ENCODE measurements at regions not wholly inside any gene's neighbourhood (a gene's known extent, or its start where the extent isn't known, plus 50 kb on each side); places are given as distances from the start of the nearest gene placed in this dataset.

DNA sequence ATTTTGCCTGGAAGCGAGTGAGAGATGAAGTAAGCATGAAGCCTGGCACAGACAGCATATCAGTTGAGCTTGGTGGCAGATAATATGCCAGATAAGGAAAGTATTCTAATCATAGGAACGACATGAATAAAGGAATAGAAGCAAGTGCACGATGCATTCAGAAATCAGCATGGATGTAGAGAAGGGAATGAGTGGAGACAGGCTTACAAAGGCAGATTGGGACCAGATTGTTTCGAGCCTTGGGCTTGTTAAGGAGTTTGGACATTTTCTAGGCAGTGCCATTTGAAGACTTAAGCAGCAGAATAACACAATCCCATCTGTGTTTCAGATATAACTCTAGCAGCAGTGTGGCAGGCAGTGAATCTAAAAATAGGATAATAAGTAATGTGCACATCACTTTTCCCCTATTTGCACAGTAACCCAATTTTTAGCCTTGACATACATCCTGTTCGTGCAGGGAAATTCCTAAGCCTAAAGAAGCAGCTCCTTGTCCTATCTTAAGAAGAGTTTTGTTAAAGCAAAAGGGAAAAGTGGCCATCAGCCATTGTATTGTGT lies 450.2 kb downstream of the PLCL1 start:
- TF ChIP-seq EZH2 (IDR thresholded peaks at IDR 0.05; ENCODE audit: low read length), result no peak
- TF ChIP-seq, protein P1, sequence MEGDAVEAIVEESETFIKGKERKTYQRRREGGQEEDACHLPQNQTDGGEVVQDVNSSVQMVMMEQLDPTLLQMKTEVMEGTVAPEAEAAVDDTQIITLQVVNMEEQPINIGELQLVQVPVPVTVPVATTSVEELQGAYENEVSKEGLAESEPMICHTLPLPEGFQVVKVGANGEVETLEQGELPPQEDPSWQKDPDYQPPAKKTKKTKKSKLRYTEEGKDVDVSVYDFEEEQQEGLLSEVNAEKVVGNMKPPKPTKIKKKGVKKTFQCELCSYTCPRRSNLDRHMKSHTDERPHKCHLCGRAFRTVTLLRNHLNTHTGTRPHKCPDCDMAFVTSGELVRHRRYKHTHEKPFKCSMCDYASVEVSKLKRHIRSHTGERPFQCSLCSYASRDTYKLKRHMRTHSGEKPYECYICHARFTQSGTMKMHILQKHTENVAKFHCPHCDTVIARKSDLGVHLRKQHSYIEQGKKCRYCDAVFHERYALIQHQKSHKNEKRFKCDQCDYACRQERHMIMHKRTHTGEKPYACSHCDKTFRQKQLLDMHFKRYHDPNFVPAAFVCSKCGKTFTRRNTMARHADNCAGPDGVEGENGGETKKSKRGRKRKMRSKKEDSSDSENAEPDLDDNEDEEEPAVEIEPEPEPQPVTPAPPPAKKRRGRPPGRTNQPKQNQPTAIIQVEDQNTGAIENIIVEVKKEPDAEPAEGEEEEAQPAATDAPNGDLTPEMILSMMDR (optimal IDR thresholded peaks at IDR 0.05 in 1 of 3, IDR thresholded peaks at IDR 0.05 in 1 of 3, conservative IDR thresholded peaks at IDR 0.05 in 1 of 3; ENCODE audit: extremely low read depth in 1 of 3, insufficient read depth in 2 of 3, low read length in 3 of 3), result no peak

All from keratinocyte (primary cell).